GM19193 (cell line): ENCODE measurements at regions not wholly inside any gene's neighbourhood (a gene's known extent, or its start where the extent isn't known, plus 50 kb on each side); places are given as distances from the start of the nearest gene placed in this dataset.

Experiments
- POLR2A ChIP-seq: IDR thresholded peaks from 4 replicates; pipeline ENCODE4 v1.6.1; 2011; ENCODE audit not compliant: insufficient read depth, insufficient read length; ENCODE audit errors: extremely low read depth

- TF ChIP-seq POLR2A, result no peak
Observed at GRCh38 chr10:124300224-124300623, 118.5 kb downstream of the OAT start.

- TF ChIP-seq POLR2A, result no peak
Observed at GRCh38 chr10:124299696-124300095, 119.0 kb downstream of the OAT start.

- TF ChIP-seq POLR2A, result no peak
Observed at GRCh38 chr10:124298891-124299290, 119.8 kb downstream of the OAT start.

GRCh38 chr10:124296813-124297788 is 121.6 kb downstream of the OAT start:
- no peak for TF ChIP-seq POLR2A

- no peak for TF ChIP-seq POLR2A
Observed at GRCh38 chr10:124296121-124296812, 122.5 kb downstream of the OAT start.

GRCh38 chr10:124294811-124295770 is 123.6 kb downstream of the OAT start:
- TF ChIP-seq POLR2A, result no peak

- no peak for TF ChIP-seq POLR2A
Observed at GRCh38 chr10:124293616-124294449, 124.9 kb downstream of the OAT start.

GRCh38 chr10:124292911-124293615 is 125.7 kb downstream of the OAT start:
- TF ChIP-seq POLR2A, result no peak

GRCh38 chr10:124291001-124291701 is 127.6 kb downstream of the OAT start:
- TF ChIP-seq POLR2A, result no peak

GRCh38 chr10:124289851-124290795 is 128.6 kb downstream of the OAT start:
- no peak for TF ChIP-seq POLR2A
